ENCODE measurements at regions not wholly inside any gene's neighbourhood (a gene's known extent, or its start where the extent isn't known, plus 50 kb on each side); places are given as distances from the start of the nearest gene placed in this dataset.

DNA sequence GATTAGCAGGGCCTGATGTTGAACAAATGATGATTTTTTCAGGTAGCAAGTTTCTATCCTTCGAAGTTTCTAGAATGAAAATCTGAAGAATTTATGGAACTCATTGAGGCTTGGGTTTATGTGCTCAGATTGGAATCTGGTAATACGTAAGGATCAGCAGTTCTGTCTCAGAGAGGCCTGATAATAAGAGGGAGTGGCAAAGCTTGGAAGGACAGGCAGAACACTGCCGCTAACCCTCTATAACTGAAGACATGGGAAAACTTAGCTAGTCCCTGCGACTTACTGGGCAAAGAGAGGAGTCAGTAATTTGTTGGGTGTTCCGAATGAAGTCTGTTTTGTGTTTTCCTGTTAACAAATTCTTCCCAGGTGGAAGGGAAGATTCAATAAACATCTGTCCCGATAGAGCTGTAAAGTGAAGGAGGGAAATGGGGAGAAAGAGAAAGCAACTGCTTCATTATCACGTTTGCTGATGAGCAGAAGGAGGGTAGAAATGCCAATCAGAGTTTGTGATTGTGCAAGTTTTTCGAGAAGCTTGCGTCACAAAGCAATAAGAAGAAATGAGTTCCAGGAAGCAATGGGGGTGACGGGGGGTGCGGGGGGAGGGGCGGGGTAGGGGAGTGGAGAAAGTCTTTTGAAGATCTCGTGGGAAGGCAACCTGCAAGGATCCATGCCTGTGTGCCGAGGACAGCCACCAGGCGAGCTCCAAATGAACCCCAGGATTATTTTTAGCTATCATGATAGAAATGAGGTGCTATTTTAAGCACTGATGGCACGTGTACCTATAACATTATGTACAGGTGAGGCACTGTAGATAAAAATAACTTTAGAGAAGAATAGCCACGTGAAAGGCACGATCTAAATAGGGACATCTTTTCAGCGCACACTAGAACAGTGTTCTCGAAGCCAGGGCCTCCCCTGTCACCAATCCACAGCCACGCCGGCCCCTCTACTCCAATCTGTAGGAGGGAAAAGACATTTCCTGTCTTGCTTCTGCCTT, 224.1 kb downstream of the FGF9 start:
- ATAC-seq: no peak
- no peaks in the 10 kb centered on the region for H3K27me3 ChIP-seq (ENCODE audit: low read length)
- H3K9me2 ChIP-seq (replicated peaks; ENCODE audit: low read length): no peaks in the 10 kb centered on the region
- no peak overlapping the region for H2AFZ ChIP-seq (ENCODE audit: low read length)
- H3K36me3 ChIP-seq (ENCODE audit: low read depth, low read length): no peaks in the 10 kb centered on the region
- BruUV-seq (replicated peaks): no TSS peak
- no peaks in the 10 kb centered on the region for H3K79me2 ChIP-seq (ENCODE audit: low read length)
- H3K27ac ChIP-seq (ENCODE audit: low read length): no peak overlapping the region
- CTCF ChIA-PET: no interaction called here
- no peak for DNase-seq
- H3F3A ChIP-seq (ENCODE audit: low read length, unreplicated experiment): no peaks in the 10 kb centered on the region
- POLR2A ChIA-PET (ENCODE audit: unreplicated experiment): no interaction called here
- intact Hi-C loops (cut with micrococcal nuclease): no loop called here
- no peak for TF ChIP-seq EZH2phosphoT487 (IDR thresholded peaks at IDR 0.05; ENCODE audit: borderline replicate concordance, low read length)
- TF ChIP-seq EZH2 (IDR thresholded peaks at IDR 0.05; ENCODE audit: low read length, unreplicated experiment): no peak
- TF ChIP-seq, protein P1, sequence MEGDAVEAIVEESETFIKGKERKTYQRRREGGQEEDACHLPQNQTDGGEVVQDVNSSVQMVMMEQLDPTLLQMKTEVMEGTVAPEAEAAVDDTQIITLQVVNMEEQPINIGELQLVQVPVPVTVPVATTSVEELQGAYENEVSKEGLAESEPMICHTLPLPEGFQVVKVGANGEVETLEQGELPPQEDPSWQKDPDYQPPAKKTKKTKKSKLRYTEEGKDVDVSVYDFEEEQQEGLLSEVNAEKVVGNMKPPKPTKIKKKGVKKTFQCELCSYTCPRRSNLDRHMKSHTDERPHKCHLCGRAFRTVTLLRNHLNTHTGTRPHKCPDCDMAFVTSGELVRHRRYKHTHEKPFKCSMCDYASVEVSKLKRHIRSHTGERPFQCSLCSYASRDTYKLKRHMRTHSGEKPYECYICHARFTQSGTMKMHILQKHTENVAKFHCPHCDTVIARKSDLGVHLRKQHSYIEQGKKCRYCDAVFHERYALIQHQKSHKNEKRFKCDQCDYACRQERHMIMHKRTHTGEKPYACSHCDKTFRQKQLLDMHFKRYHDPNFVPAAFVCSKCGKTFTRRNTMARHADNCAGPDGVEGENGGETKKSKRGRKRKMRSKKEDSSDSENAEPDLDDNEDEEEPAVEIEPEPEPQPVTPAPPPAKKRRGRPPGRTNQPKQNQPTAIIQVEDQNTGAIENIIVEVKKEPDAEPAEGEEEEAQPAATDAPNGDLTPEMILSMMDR (conservative IDR thresholded peaks at IDR 0.05; ENCODE audit: low read depth, low read length): no peak
- H3K4me3 ChIP-seq (ENCODE audit: low read length): no peak overlapping the region
- H3K9me3 ChIP-seq (ENCODE audit: low read length): no peaks in the 10 kb centered on the region
- no peaks in the 10 kb centered on the region for H4K20me1 ChIP-seq (ENCODE audit: low read length)
- no peak overlapping the region for H3K4me2 ChIP-seq (ENCODE audit: low read length)
- no peaks in the 10 kb centered on the region for H3K4me1 ChIP-seq (ENCODE audit: insufficient read depth, low read length)
- no peak overlapping the region for H3K9ac ChIP-seq (ENCODE audit: low read length)

DNA sequence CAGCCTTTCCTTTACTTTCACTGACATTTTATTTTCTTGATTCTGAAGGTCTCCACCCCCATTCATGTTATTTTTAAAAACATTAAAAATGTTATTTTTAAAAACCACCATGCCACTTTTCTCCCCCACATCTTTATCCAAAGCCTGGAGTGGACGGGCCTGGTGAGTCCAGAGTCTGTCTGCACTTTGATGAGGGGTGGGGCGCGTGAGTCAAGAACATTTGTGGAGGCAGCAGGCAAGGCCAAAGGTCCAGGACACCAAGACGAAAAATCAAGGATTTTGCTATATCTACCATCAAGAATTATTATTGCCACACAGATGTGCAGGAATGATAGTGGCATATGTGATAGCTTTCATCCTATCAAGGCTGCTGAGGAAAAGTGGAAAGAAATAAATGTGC, 224.9 kb downstream of the FGF9 start:
- POLR2A ChIA-PET (ENCODE audit: unreplicated experiment): no interaction called here
- no peak for TF ChIP-seq EZH2phosphoT487 (IDR thresholded peaks at IDR 0.05; ENCODE audit: borderline replicate concordance, low read length)
- no peak for TF ChIP-seq EZH2 (IDR thresholded peaks at IDR 0.05; ENCODE audit: low read length, unreplicated experiment)
- TF ChIP-seq, protein P1 (conservative IDR thresholded peaks at IDR 0.05; ENCODE audit: low read depth, low read length): no peak
- no peaks in the 10 kb centered on the region for H3K36me3 ChIP-seq (ENCODE audit: low read depth, low read length)
- no peaks in the 10 kb centered on the region for H3K9me3 ChIP-seq (ENCODE audit: low read length)
- H3K27me3 ChIP-seq (ENCODE audit: low read length): no peaks in the 10 kb centered on the region
- no peak overlapping the region for H3K27ac ChIP-seq (ENCODE audit: low read length)
- H3K9me2 ChIP-seq (replicated peaks; ENCODE audit: low read length): no peaks in the 10 kb centered on the region
- ATAC-seq (no peak), DNase-seq (no peak)
- no peak overlapping the region for H3K9ac ChIP-seq (ENCODE audit: low read length)
- BruUV-seq (replicated peaks): no TSS peak
- no peaks in the 10 kb centered on the region for H3K4me1 ChIP-seq (ENCODE audit: insufficient read depth, low read length)
- H4K20me1 ChIP-seq (ENCODE audit: low read length): no peaks in the 10 kb centered on the region
- no peaks in the 10 kb centered on the region for H3F3A ChIP-seq (ENCODE audit: low read length, unreplicated experiment)
- CTCF ChIA-PET: no interaction called here
- no peak overlapping the region for H2AFZ ChIP-seq (ENCODE audit: low read length)
- intact Hi-C loops (cut with micrococcal nuclease): no loop called here
- no peak overlapping the region for H3K4me2 ChIP-seq (ENCODE audit: low read length)
- H3K79me2 ChIP-seq (ENCODE audit: low read length): no peaks in the 10 kb centered on the region
- no peak overlapping the region for H3K4me3 ChIP-seq (ENCODE audit: low read length)

DNA sequence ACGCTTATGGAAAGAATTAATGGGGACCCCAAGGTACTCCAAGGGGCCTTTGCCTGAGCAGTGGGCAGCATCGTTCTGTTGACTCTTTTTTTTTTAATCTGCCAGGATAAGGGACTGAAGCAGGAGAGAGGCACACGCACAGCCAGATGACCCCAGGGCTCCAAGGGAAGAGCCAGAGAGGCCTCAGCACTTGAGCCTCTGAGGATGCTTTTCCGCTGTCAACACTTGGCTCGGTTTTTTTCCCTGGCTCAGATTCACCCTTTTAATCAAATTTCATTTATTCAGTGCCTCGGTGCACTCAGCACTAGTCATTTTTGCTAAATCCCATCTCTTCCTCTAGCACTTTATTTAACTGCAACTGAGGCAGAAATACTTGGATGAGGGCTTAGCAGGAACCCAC, 226.3 kb downstream of the FGF9 start:
- no peak overlapping the region for H2AFZ ChIP-seq (ENCODE audit: low read length)
- H3K4me2 ChIP-seq (ENCODE audit: low read length): no peak overlapping the region
- H3K9ac ChIP-seq (ENCODE audit: low read length): no peak overlapping the region
- H4K20me1 ChIP-seq (ENCODE audit: low read length): no peaks in the 10 kb centered on the region
- no peak for DNase-seq
- intact Hi-C loops (cut with micrococcal nuclease): no loop called here
- ChIA-PET POLR2A (ENCODE audit: unreplicated experiment) (no interaction called here), CTCF (no interaction called here)
- H3K36me3 ChIP-seq (ENCODE audit: low read depth, low read length): no peaks in the 10 kb centered on the region
- no peaks in the 10 kb centered on the region for H3K9me2 ChIP-seq (replicated peaks; ENCODE audit: low read length)
- ATAC-seq: no peak
- H3K9me3 ChIP-seq (ENCODE audit: low read length): no peaks in the 10 kb centered on the region
- H3K4me3 ChIP-seq (ENCODE audit: low read length): no peak overlapping the region
- H3K4me1 ChIP-seq (ENCODE audit: insufficient read depth, low read length): no peaks in the 10 kb centered on the region
- BruUV-seq (replicated peaks): no TSS peak
- no peaks in the 10 kb centered on the region for H3K79me2 ChIP-seq (ENCODE audit: low read length)
- H3F3A ChIP-seq (ENCODE audit: low read length, unreplicated experiment): no peaks in the 10 kb centered on the region
- H3K27ac ChIP-seq (ENCODE audit: low read length): no peak overlapping the region
- H3K27me3 ChIP-seq (ENCODE audit: low read length): no peaks in the 10 kb centered on the region
- TF ChIP-seq EZH2phosphoT487 (IDR thresholded peaks at IDR 0.05; ENCODE audit: borderline replicate concordance, low read length) (no peak), EZH2 (IDR thresholded peaks at IDR 0.05; ENCODE audit: low read length, unreplicated experiment) (no peak)
- TF ChIP-seq, protein P1 (conservative IDR thresholded peaks at IDR 0.05; ENCODE audit: low read depth, low read length): no peak
